ENCODE measurements at regions not wholly inside any gene's neighbourhood (a gene's known extent, or its start where the extent isn't known, plus 50 kb on each side); places are given as distances from the start of the nearest gene placed in this dataset.

- peak; percentile 1 for DNase-seq (ENCODE audit: low read depth)
- TF ChIP-seq, protein P1, sequence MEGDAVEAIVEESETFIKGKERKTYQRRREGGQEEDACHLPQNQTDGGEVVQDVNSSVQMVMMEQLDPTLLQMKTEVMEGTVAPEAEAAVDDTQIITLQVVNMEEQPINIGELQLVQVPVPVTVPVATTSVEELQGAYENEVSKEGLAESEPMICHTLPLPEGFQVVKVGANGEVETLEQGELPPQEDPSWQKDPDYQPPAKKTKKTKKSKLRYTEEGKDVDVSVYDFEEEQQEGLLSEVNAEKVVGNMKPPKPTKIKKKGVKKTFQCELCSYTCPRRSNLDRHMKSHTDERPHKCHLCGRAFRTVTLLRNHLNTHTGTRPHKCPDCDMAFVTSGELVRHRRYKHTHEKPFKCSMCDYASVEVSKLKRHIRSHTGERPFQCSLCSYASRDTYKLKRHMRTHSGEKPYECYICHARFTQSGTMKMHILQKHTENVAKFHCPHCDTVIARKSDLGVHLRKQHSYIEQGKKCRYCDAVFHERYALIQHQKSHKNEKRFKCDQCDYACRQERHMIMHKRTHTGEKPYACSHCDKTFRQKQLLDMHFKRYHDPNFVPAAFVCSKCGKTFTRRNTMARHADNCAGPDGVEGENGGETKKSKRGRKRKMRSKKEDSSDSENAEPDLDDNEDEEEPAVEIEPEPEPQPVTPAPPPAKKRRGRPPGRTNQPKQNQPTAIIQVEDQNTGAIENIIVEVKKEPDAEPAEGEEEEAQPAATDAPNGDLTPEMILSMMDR (IDR thresholded peaks at IDR 0.05; ENCODE audit: insufficient read depth, low read depth, low read length, missing control alignments): no peak
- H3K4me3 ChIP-seq (ENCODE audit: low read depth, low read length): no peak overlapping the region
These were observed 127.3 kb upstream of the MAGEB16 start for GRCh38 chrX:35670889-35671288.

GRCh38 chrX:35675151-35675550 lies 123.0 kb upstream of the MAGEB16 start:
- H3K4me3 ChIP-seq (ENCODE audit: low read depth, low read length): no peak overlapping the region
- DNase-seq (ENCODE audit: low read depth): no peak
- TF ChIP-seq, protein P1 (IDR thresholded peaks at IDR 0.05; ENCODE audit: insufficient read depth, low read depth, low read length, missing control alignments): no peak

GRCh38 chrX:35680940-35681346 lies 117.2 kb upstream of the MAGEB16 start:
- no peak overlapping the region for H3K4me3 ChIP-seq (ENCODE audit: low read depth, low read length)
- DNase-seq (ENCODE audit: low read depth): no peak
- TF ChIP-seq, protein P1 (IDR thresholded peaks at IDR 0.05; ENCODE audit: insufficient read depth, low read depth, low read length, missing control alignments): no peak

DNA sequence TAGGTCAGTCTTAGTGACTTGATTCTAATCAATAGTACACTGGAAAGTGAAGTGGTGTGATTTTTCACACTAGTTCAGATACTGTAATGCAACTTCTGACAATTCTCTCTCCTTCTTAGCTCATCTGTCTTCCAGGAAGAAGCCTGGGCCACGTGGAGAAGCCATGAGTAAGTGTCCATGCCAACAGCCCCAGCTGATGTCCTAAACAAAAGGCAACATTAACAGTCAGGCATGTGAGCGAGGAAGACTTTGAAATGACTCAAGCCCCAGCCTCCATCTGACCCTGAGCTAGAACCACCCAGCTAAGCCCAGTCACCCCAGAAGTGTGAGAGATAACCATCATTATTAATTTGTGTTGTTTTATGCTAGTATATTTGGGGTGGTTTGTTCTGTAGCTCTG lies 115.7 kb upstream of the MAGEB16 start:
- no peak overlapping the region for H3K4me3 ChIP-seq (ENCODE audit: low read depth, low read length)
- DNase-seq (ENCODE audit: low read depth): no peak
- TF ChIP-seq, protein P1 (IDR thresholded peaks at IDR 0.05; ENCODE audit: insufficient read depth, low read depth, low read length, missing control alignments): no peak

DNA sequence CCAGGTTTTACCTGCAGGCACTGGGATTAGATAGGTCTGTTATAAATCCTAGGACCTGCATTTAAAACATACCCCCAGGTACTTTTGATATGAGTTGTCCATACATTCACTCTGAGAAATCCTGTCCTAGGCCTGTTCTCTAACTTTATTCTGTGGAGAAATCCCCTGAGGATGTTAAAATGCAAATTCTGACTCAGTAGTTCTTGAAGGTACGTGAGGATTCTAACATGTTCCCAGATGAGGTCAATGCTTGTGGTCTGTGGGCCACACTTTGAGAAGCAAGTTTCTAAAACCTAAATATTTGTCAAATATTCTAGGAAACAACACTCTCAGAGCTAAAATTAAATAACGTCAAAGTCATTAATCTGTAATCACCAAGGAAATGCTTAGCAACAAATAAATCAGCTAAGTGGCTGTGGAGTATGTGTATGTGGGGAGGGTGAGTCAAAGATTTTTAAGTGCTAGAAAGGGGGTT lies 101.3 kb upstream of the MAGEB16 start:
- no peak overlapping the region for H3K4me3 ChIP-seq (ENCODE audit: low read depth, low read length)
- TF ChIP-seq, protein P1 (IDR thresholded peaks at IDR 0.05; ENCODE audit: insufficient read depth, low read depth, low read length, missing control alignments): no peak
- DNase-seq (ENCODE audit: low read depth): peak; percentile 26

DNA sequence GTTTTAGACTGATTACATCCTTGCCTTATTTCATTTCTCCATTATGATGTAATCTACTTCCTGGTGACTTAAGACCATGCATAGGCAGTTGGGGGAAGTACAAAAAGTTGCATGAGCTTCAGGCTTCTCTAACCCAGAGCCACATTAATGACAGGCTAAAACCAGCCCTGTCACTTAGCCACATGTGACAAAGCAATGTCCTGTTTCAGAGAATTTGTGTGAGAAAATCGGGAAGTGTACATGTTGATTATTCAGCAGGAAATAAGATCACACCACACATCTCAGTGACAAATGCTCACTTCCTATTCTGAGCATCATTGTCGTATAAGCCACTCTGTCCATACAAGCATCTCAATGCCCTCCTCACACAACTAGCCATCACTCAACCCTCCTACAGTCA lies 98.5 kb upstream of the MAGEB16 start:
- no peak overlapping the region for H3K4me3 ChIP-seq (ENCODE audit: low read depth, low read length)
- DNase-seq (ENCODE audit: low read depth): peak; percentile 18
- TF ChIP-seq, protein P1 (IDR thresholded peaks at IDR 0.05; ENCODE audit: insufficient read depth, low read depth, low read length, missing control alignments): no peak

GRCh38 chrX:35700121-35700520 lies 98.0 kb upstream of the MAGEB16 start:
- DNase-seq (ENCODE audit: low read depth): no peak
- TF ChIP-seq, protein P1 (IDR thresholded peaks at IDR 0.05; ENCODE audit: insufficient read depth, low read depth, low read length, missing control alignments): no peak
- H3K4me3 ChIP-seq (ENCODE audit: low read depth, low read length): no peak overlapping the region
